ENCODE measurements at regions not wholly inside any gene's neighbourhood (a gene's known extent, or its start where the extent isn't known, plus 50 kb on each side); places are given as distances from the start of the nearest gene placed in this dataset.
A peak's percentile ranks its signal among the peaks of the same experiment; 100 is the strongest.

DNA sequence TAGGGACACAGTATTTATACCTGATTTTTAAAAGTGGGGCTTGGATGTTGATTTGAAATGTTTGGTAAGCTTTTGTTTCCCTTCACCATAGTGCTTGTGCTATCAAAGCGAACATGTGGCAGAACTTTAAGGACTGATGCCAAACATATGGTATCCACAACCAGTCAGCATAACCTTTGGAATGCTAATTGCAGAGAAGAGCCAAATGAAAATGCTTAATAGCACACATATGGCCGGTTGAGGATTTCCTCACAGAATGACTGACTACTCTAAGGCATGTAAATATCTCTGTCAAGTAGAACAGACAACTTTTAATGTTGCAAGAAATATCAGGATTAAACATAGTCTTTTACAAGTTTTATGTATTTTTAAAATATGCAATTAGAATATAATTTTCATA lies 120.9 kb upstream of the COL3A1 start:
- no peak overlapping the region for H3K4me3 ChIP-seq (ENCODE audit: low read depth, low read length)
- no peaks in the 10 kb centered on the region for H3K36me3 ChIP-seq (ENCODE audit: control insufficient read depth in 2 of 2, insufficient read depth in 1 of 2, low read length in 2 of 2)
- H3K9me3 ChIP-seq (ENCODE audit: control insufficient read depth, insufficient read depth, low read depth, low read length), result no peaks in the 10 kb centered on the region
- H3K4me1 ChIP-seq (ENCODE audit: control insufficient read depth, insufficient read depth, low read length), result no peaks in the 10 kb centered on the region
- POLR2A ChIA-PET, result no interaction called here
- no peak overlapping the region for H3K27ac ChIP-seq (ENCODE audit: extremely low read depth, low read depth, low read length)
- no peak for TF ChIP-seq ZNF785 (tag by site-specific recombination; IDR thresholded peaks at IDR 0.05)
- CTCF ChIA-PET, result interaction anchor here (0.6 kb wide), 1 partner anchor 25 kb away, joined by 3 read pairs; no protein-coding TSS in a partner anchor

DNA sequence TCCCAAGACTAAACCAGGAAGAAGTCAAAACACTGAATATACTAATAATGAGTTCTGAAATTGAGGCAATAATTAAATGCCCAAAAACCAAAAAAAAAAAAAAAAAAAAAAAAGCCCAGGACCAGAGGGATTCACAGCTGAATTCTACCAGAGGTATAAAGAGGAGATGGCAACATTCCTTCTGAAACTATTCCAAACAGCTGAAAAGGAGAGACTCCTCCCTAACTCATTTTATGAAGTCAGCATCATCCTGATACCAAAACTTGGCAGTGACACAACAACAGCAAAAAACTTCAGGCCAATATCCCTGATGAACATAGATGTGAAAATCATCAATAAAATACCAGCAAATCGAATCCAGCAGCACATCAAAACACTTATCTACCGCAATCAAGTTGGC lies 108.5 kb upstream of the COL3A1 start:
- no peak overlapping the region for H3K27ac ChIP-seq (ENCODE audit: extremely low read depth, low read depth, low read length)
- no peak overlapping the region for H3K4me3 ChIP-seq (ENCODE audit: low read depth, low read length)
- no peaks in the 10 kb centered on the region for H3K9me3 ChIP-seq (ENCODE audit: control insufficient read depth, insufficient read depth, low read depth, low read length)
- CTCF ChIA-PET, result no interaction called here
- POLR2A ChIA-PET, result no interaction called here
- no peaks in the 10 kb centered on the region for H3K4me1 ChIP-seq (ENCODE audit: control insufficient read depth, insufficient read depth, low read length)
- TF ChIP-seq ZNF677 (tag by site-specific recombination; IDR thresholded peaks at IDR 0.05) (no peak), AEBP2 (tag by site-specific recombination; IDR thresholded peaks at IDR 0.05; ENCODE audit: borderline replicate concordance) (no peak), ZNF555 (tag by site-specific recombination; conservative IDR thresholded peaks at IDR 0.05) (no peak), ELK4 (IDR thresholded peaks at IDR 0.05; ENCODE audit: borderline replicate concordance, low read depth, low read length) (no peak), ZNF324 (tag by site-specific recombination; IDR thresholded peaks at IDR 0.05) (no peak), ZNF701 (tag by site-specific recombination; IDR thresholded peaks at IDR 0.05) (no peak)
- no peaks in the 10 kb centered on the region for H3K36me3 ChIP-seq (ENCODE audit: control insufficient read depth in 2 of 2, insufficient read depth in 1 of 2, low read length in 2 of 2)

DNA sequence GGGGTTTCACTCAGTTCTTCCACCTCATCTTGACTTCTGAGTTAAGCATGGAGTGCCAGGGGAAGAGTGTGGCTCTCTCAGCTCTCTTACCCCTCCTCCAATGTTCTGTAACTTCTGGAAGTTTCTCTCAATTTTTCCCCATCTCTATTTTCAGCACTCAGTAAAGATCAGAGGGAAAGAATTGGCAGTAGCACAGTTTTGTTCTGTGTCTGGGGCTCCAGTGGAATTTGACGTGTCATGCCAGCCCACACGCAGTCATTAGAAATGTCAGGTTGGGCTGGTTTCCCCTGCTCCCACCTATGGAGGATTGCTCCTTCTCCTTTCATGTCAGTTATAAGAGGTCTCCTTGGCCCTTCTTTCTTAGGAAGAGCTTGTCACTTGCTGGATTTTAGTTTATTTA lies 104.6 kb upstream of the COL3A1 start:
- H3K9me3 ChIP-seq (ENCODE audit: control insufficient read depth, insufficient read depth, low read depth, low read length), result no peaks in the 10 kb centered on the region
- H3K4me3 ChIP-seq (ENCODE audit: low read depth, low read length), result no peak overlapping the region
- H3K27ac ChIP-seq (ENCODE audit: extremely low read depth, low read depth, low read length), result no peak overlapping the region
- CTCF ChIA-PET, result no interaction called here
- TF ChIP-seq ZNF530 (tag by site-specific recombination; IDR thresholded peaks at IDR 0.05; ENCODE audit: low read depth), result no peak
- TF ChIP-seq, protein P1, sequence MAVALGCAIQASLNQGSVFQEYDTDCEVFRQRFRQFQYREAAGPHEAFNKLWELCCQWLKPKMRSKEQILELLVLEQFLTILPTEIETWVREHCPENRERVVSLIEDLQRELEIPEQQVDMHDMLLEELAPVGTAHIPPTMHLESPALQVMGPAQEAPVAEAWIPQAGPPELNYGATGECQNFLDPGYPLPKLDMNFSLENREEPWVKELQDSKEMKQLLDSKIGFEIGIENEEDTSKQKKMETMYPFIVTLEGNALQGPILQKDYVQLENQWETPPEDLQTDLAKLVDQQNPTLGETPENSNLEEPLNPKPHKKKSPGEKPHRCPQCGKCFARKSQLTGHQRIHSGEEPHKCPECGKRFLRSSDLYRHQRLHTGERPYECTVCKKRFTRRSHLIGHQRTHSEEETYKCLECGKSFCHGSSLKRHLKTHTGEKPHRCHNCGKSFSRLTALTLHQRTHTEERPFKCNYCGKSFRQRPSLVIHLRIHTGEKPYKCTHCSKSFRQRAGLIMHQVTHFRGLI (tag by site-specific recombination; IDR thresholded peaks at IDR 0.05), result peak; percentile 89
- no peaks in the 10 kb centered on the region for H3K36me3 ChIP-seq (ENCODE audit: control insufficient read depth in 2 of 2, insufficient read depth in 1 of 2, low read length in 2 of 2)
- no peaks in the 10 kb centered on the region for H3K4me1 ChIP-seq (ENCODE audit: control insufficient read depth, insufficient read depth, low read length)
- POLR2A ChIA-PET, result no interaction called here

- ChIA-PET POLR2A (no interaction called here), CTCF (no interaction called here)
- no peaks in the 10 kb centered on the region for H3K9me3 ChIP-seq (ENCODE audit: control insufficient read depth, insufficient read depth, low read depth, low read length)
- no peaks in the 10 kb centered on the region for H3K36me3 ChIP-seq (ENCODE audit: control insufficient read depth in 2 of 2, insufficient read depth in 1 of 2, low read length in 2 of 2)
- H3K4me3 ChIP-seq (ENCODE audit: low read depth, low read length), result no peak overlapping the region
- no peak overlapping the region for H3K27ac ChIP-seq (ENCODE audit: extremely low read depth, low read depth, low read length)
- H3K4me1 ChIP-seq (ENCODE audit: control insufficient read depth, insufficient read depth, low read length), result no peaks in the 10 kb centered on the region
- TF ChIP-seq, protein P2, sequence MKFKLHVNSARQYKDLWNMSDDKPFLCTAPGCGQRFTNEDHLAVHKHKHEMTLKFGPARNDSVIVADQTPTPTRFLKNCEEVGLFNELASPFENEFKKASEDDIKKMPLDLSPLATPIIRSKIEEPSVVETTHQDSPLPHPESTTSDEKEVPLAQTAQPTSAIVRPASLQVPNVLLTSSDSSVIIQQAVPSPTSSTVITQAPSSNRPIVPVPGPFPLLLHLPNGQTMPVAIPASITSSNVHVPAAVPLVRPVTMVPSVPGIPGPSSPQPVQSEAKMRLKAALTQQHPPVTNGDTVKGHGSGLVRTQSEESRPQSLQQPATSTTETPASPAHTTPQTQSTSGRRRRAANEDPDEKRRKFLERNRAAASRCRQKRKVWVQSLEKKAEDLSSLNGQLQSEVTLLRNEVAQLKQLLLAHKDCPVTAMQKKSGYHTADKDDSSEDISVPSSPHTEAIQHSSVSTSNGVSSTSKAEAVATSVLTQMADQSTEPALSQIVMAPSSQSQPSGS (tag by site-specific recombination; IDR thresholded peaks at IDR 0.05; ENCODE audit: low read depth), result no peak
- TF ChIP-seq ZNF626 (tag by site-specific recombination; IDR thresholded peaks at IDR 0.05) (no peak), ZNF132 (tag by site-specific recombination; IDR thresholded peaks at IDR 0.05; ENCODE audit: borderline replicate concordance) (no peak), ZNF214 (tag by site-specific recombination; IDR thresholded peaks at IDR 0.05; ENCODE audit: borderline replicate concordance) (no peak), ZNF792 (tag by site-specific recombination; IDR thresholded peaks at IDR 0.05) (no peak), RBAK (tag by site-specific recombination; IDR thresholded peaks at IDR 0.05) (no peak), ZNF76 (tag by site-specific recombination; IDR thresholded peaks at IDR 0.05; ENCODE audit: borderline replicate concordance, low read depth) (no peak), ZFP37 (tag by site-specific recombination; IDR thresholded peaks at IDR 0.05) (no peak)
- TF ChIP-seq, protein P3, sequence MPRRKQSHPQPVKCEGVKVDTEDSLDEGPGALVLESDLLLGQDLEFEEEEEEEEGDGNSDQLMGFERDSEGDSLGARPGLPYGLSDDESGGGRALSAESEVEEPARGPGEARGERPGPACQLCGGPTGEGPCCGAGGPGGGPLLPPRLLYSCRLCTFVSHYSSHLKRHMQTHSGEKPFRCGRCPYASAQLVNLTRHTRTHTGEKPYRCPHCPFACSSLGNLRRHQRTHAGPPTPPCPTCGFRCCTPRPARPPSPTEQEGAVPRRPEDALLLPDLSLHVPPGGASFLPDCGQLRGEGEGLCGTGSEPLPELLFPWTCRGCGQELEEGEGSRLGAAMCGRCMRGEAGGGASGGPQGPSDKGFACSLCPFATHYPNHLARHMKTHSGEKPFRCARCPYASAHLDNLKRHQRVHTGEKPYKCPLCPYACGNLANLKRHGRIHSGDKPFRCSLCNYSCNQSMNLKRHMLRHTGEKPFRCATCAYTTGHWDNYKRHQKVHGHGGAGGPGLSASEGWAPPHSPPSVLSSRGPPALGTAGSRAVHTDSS (tag by site-specific recombination; IDR thresholded peaks at IDR 0.05), result no peak
- TF ChIP-seq, protein P4, sequence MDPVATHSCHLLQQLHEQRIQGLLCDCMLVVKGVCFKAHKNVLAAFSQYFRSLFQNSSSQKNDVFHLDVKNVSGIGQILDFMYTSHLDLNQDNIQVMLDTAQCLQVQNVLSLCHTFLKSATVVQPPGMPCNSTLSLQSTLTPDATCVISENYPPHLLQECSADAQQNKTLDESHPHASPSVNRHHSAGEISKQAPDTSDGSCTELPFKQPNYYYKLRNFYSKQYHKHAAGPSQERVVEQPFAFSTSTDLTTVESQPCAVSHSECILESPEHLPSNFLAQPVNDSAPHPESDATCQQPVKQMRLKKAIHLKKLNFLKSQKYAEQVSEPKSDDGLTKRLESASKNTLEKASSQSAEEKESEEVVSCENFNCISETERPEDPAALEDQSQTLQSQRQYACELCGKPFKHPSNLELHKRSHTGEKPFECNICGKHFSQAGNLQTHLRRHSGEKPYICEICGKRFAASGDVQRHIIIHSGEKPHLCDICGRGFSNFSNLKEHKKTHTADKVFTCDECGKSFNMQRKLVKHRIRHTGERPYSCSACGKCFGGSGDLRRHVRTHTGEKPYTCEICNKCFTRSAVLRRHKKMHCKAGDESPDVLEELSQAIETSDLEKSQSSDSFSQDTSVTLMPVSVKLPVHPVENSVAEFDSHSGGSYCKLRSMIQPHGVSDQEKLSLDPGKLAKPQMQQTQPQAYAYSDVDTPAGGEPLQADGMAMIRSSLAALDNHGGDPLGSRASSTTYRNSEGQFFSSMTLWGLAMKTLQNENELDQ (tag by site-specific recombination; IDR thresholded peaks at IDR 0.05; ENCODE audit: low read depth), result no peak
Observed at GRCh38 chr2:188870289-188870688, 103.9 kb upstream of the COL3A1 start.
